GM18907 (cell line): ENCODE measurements at regions not wholly inside any gene's neighbourhood (a gene's known extent, or its start where the extent isn't known, plus 50 kb on each side); places are given as distances from the start of the nearest gene placed in this dataset.

ENCODE experiments used
- ATAC-seq: cut with Tn5 transposase; IDR thresholded peaks from one replicate; pipeline ENCODE4 v1.9.1; 2021; ENCODE audit warnings: mild to moderate bottlenecking, moderate library complexity; ENCODE audit not compliant: unreplicated experiment

GRCh38 chr18:70489986-70490933 lies 201.4 kb downstream of the SOCS6 start:
- peak; percentile 59 for ATAC-seq

DNA sequence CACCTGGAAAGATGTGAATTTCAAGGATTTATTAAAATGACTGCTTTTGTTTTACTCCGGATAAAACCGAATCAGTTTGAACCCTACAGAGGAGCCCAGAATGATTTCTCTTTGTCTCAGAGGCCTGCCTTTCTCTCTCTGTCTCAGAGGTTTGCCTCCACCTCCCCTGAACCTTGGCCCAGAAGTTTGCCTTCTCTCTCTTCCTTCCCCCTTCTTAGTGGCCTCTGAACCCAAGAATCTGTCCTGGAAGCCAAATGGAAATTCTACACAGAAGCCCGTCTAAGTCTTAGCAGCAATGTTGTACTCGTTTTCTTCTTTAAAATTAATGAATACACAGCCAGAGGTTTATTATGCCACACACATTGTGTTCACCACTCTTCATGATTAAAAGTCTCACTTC lies 200.7 kb downstream of the SOCS6 start:
- ATAC-seq: no peak

DNA sequence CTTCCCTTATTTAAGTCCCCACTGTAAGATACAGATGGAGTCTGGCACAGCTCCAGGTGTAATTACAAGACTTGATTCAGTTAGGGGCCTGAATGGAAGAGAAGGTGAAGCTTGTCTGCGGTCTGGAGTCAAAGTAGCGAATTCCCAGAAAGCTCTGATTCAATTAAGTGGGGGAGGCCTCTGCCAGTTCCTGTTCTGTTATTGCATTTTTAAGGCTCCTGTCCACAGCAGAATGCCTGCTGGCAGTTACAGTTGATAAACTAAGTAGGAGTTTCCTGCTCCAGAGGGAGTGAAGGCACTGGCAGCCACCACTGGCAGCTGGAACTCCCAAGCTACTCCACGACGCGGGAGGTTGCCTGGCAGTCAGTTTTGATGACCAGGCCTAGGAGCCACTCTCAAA lies 181.1 kb downstream of the SOCS6 start:
- ATAC-seq: no peak

- no peak for ATAC-seq
Measured at GRCh38 chr18:70468861-70469547, 180.2 kb downstream of the SOCS6 start.

DNA sequence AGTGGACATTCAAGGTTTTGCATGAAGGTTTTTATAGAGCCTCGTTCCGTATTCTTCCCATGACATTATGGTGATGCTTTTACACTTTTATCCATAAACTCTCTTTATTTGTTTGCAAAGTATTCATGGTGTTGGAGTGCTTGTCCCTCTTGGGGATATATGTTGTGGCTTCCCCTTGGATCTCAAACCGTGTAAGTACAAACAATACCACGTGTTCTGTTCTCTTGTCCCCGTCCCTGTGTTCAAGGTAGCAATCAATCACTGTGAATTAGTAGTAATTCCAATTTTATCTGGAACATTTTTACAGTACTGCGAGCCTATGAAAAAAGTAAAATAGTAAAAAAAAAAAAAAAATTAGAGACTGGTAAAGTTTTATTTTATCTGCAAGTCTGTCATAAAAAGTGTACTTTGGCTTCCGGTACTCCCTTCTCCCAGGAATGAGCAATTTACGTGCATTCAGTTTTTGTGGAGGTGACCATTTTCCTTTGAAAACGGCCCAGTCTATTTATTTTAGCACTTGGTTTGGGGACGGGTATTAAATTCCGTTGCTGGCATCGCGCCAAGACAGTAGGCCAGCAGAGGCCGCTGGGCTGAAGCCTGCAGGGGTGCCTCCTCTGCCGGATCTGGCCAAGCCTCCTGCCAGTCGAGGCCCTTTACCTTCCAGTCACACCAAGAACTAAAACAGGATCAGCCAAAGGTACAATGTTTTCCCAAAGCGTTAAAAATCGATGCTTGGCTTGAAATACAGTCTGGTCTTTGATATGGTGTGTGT lies 175.7 kb downstream of the SOCS6 start:
- no peak for ATAC-seq

DNA sequence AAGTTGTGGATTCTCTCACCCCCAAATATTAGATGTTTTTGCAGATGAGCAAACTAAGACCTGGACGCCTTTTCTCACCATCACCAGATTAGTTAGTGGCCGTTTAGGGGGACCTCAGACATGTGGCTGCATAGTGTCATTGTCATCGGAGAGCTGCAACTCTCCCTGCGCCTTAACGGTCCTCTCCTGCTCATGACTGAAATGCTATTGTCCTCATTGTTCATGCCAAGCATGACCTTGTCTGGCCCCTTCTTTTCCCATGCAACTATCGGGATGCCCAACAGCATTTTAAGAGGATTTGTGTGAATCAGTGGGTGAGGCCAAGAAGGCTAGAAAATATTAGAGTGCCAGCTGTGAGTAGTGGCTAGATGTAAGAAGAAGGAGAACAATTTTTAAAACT lies 174.2 kb downstream of the SOCS6 start:
- no peak for ATAC-seq

GRCh38 chr18:70462078-70462439 lies 173.2 kb downstream of the SOCS6 start:
- ATAC-seq: no peak

- ATAC-seq: no peak
Measured at GRCh38 chr18:70461323-70462077, 172.7 kb downstream of the SOCS6 start.

GRCh38 chr18:70459731-70460130 lies 170.9 kb downstream of the SOCS6 start:
- no peak for ATAC-seq

GRCh38 chr18:70459251-70459650 lies 170.4 kb downstream of the SOCS6 start:
- no peak for ATAC-seq

GRCh38 chr18:70457788-70458187 lies 168.9 kb downstream of the SOCS6 start:
- no peak for ATAC-seq

DNA sequence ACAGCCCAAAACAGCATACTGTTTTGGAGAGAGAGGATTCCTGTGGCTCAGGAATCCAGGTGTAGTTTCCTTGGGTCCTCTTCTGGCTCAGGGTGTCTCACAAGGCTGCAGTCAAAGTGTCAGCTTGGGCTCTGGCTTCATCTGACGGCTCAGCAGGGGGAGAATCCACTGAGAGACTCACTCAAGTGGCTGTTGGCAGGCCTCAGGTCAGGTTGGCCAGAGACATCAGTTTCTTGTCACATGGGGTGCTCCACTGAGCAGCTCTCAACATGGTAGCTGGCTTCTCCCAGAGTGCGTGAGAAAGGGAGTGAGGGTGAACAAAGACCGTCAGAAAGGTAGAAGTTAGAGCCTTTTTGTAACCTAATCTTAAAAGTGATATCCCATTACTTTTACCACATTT lies 168.4 kb downstream of the SOCS6 start:
- no peak for ATAC-seq

DNA sequence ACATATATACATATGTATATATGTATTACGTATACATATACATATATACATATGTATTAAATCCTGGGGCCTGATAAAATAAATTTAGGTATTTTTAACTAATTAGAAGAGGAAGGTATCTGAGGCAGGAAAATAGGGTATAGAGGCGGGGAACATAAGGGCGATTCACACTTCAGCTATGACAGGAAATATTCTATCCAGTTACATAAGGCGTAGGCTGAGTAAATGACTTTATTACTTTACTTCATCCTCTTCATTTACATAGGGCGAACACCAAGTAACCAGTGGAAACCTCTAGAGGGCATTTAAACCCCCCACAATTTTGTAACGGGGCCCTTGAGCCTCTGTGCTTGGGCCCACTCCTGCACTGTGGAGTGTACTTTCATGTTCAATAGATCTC lies 167.5 kb downstream of the SOCS6 start:
- no peak for ATAC-seq

DNA sequence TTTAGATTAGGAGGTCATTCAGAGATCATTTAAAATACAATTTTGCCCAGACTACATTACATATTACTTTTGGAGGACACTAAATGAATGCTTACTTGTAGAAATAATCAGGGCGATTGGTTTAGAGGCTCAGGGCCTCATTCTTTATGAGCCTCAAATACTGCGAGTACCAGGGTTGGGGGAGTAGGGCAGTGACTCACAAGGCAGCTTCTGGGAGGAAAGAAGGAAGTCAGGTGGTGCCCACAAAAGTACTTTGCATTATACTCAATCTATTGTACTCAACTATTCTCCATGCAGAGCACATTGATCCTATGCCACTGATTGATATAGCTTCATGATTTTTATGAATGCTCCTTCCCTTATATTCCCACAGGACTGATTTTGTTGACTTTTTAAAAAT lies 166.9 kb downstream of the SOCS6 start:
- ATAC-seq: no peak

DNA sequence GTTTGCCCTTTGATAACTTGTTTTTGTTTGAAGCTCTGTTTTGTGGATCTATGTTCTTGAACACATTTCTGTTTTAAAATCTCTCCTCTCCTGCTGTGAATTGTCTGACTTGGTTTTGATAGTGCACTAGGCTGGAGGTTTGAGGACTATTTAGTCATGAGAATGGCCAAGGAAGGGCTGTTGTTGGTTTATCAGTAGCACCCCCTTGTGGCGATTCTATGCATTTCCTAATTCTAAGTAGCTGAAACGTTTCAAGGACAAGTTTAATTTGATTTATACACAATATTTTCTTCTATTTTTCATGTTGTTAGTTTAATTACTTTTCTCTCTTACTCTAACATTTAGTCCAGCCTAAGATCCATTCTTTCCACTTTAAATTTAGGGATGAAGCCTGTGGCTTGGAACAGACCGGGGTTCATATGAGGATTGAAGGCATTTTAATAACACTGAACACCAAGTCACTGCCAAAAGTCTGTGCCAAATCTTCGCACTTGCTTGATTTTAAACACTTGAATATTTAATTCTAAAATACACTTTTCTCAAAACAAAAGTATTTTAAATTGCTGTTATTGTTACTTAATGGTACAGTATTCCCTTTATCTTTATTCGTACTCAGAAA lies 166.0 kb downstream of the SOCS6 start:
- ATAC-seq: peak; percentile 77

GRCh38 chr18:70453058-70453775 lies 164.4 kb downstream of the SOCS6 start:
- ATAC-seq: no peak

DNA sequence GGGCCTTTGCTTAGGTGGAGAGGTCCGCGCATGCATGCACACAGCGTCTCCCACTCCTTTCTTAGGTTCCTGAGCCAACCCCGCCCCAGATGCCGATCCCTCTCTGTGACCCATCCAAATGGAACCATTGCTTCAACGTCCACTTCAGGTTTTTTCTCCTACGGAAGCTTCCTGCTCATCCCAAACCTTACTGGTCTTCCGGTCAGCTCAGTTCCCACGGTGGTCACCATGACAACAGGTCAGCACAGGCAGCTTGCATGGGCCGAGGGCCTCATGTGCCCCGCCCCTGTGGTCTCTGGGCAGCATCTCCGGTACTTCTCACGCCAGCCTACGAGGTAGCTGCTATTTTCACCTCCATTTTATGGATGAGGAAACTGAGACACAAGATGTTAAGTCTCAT lies 163.7 kb downstream of the SOCS6 start:
- ATAC-seq: no peak

- no peak for ATAC-seq
Measured at GRCh38 chr18:70450426-70451253, 161.8 kb downstream of the SOCS6 start.

GRCh38 chr18:70448588-70448987 lies 159.7 kb downstream of the SOCS6 start:
- ATAC-seq: no peak
